CD1c-positive myeloid dendritic cell (primary cell): ENCODE measurements at regions not wholly inside any gene's neighbourhood (a gene's known extent, or its start where the extent isn't known, plus 50 kb on each side); places are given as distances from the start of the nearest gene placed in this dataset.
"Not testable (repeated sequence)": the region's sequence is repeated elsewhere in the genome, so short reads cannot be mapped to it uniquely, and the experiment has no call there.

Experiments used
- DNase-seq: peaks from one replicate; pipeline ENCODE4 v3.0.0-alpha.2; 2016; ENCODE audit errors: extremely low spot score

DNA sequence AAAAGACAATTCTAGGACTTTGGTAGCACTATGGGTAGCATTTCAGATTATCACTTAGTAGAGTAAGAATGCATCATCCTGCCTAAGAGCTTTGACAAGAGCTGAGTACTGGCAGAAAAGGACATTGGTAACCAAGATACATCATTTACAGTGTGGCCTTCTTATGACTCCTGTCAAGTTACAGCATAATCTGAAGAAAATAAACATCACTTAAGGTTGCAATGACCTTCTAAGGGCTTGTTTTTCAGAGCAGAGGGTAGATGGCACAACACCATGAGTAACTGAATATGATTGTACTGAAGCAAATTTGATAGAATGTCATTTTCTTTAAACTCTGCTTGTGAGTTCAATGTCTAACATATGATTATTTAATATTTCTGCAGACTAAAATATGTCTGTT is 822.6 kb downstream of the TBC1D32 start:
- DNase-seq = no peak

DNA sequence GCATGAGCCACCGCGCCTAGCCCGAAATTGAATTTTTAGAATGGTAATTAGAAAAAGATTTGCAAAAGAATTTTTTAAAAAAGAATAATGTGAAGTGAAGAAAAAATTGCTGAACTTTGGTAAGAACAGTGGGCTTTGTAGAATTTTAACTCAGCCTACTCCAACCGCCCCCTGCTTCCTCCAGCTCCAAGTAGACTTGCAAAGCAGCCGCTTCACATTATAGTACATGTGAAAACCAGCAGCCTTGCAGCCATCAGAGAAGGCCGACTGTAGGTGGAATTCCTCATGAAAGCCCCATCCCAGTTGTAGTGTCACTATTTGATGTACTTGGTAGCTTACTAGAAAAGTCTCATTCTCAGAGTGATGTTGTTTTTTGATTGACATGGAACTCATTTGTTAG is 835.6 kb downstream of the TBC1D32 start:
- DNase-seq = no peak

DNA sequence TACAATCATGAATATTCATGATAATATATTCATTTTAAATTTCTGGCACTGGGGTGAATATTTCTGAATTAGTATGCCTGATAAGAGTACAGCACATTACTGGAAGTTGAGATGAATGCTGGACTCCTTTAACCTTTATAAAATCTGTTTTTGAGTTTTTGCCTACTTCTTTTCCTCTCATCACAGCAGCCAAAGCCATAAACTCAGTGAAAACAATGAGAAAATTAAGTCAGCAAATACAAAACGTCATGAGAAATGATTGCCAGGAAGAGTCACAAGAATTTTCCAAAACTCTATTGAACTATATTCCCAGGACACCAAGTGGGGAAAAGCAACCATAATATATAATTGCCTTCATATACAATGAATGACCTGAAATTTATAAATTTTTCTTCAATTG is 837.6 kb downstream of the TBC1D32 start:
- no peak for DNase-seq

DNA sequence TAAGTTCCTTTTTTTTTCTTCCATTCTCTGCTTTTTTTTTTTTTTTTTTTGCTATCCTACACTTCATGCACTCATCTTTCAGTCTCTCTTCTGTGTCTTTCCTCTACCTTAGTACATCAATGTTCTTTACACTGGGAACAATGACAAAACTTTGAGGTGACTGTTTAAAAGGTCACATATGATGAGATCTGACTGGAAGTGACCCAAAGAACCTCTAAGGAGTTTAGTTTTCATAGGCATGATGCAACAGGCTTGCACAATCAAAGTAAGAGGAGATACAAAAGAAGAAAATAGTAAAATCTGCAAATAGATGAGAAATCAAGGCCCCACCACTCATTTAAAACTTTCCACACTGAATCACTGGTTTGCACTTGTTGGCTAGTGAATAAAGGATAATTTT is 840.8 kb downstream of the TBC1D32 start:
- DNase-seq = no peak

DNA sequence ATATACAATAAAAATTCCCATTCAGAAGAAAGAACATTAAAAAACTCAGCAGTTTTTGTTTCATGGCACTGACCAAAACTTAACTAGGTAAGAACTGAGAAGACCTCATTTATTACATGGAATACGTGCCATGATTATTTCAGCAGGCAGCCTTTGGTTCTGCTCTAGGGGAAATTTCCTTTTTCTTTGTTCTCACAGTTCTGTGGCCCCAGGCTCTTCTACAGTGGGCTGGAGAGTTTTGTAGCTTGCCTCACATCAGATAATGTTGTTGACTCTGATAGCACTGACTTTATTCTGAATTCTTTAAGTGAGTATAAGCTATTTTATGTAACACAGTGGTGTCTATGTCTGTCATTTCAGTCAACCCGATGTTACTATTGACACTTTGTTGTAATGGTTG is 844.3 kb downstream of the TBC1D32 start:
- DNase-seq = no peak

DNA sequence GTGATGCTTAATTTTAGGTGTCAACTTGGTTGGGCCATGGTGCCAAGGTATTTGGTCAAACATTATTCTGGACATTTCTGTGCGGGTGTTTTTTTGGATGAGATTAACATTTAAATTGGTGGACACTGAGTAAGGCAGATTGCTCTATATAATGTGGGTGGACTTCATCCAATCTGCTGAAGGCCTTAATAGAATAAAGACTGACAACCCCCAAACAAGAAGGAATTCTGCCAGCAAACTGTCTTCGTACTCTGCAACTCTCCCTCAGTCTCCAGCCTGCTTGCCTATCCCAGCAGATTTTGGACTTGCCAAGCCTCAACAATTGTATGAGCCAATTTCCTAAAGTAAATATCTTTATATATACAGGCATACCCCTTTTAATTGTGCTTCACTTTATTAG is 850.1 kb downstream of the TBC1D32 start:
- no peak for DNase-seq

DNA sequence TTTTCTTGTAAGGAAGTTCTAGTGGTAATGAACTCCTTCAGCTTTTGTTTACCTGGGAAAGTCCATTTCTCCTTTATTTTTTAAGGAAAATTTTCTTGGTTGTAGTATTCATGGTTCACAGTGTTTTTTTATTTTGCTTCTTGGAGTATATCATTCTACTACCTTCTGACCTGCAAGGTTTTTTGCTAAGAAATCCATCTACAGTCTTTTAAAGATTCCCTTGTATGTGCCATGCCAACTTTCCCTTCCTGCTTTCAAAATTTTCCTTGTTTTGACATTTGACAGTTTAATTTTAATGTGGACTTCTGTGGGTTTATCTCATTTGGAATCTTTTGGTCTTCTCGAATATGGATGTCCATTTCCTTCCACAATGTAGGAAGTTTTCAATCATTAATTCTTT is 855.6 kb downstream of the TBC1D32 start:
- no peak for DNase-seq

DNA sequence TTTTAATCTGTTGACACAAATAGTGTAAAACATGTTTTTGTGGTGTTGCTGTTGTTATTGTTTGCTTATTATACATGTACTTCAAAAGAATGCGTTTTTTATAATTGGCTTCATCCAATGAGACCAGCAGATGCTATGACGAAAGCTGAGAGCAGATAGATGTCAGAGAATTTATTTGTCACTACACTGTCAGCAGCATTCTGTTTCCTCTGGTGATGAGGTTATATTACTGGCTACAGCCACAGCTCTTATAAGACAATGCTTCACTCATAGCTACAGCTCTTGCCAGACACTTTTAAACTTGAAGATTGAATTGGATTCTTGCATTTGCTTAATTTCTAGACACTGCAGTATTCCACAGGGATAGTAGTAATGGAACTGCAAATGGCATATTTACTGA is 860.5 kb downstream of the TBC1D32 start:
- no peak for DNase-seq

DNA sequence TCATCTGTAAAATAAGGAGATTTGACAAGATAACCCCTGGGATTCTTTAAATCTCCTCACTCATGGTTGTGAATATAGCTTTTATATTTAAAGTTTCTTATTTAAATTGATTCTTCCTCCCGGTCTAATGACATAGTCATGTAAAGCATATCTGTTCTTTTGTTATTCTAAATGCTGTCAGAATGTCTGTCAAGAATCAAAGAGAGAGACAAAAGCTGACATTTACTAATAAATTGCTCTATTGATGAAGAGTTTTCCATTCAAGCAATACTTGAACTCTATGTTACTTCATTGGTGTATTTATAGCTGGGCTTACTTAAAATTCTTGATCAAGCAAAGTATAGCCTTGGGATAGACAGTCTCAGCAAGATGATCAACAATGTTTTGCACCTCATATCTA is 865.8 kb downstream of the TBC1D32 start:
- no peak for DNase-seq

DNA sequence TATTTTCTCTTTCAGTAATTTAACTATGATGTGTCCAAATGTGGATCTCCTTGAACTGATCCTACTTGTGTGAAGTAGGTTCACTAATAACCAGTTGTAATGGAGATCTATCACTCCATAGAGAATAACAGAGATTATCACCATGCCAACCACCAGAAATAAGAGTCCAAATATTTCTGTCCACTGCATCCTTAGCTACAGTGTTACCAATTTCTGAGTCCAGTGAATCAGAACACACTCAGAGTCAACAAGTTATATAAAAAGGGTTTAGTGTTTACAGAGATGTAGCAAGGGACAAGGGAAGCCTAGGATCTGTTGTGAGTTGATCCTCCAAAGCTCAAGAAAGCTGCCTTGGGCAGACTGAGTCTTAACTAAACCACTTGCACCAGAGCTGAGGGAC is 882.8 kb downstream of the TBC1D32 start:
- no peak for DNase-seq

DNA sequence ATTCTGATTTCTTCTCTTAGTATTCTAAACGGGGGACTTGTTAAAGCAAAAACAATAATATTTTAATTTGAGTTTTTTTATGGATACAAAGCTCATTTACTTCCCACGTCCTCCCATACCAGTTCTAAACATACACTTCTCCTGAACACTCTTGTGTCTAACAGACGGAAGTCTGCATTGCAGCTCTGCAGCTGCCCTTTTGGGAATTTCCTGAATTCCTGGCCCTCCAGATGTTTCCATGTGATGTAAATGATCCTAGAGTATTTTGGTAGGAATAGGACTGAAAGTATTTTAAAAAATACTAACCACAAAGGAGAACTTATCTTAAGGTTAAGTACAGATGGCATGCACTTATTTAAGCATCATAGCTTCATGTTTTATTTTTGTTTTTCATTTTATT is 886.7 kb downstream of the TBC1D32 start:
- DNase-seq = no peak

DNA sequence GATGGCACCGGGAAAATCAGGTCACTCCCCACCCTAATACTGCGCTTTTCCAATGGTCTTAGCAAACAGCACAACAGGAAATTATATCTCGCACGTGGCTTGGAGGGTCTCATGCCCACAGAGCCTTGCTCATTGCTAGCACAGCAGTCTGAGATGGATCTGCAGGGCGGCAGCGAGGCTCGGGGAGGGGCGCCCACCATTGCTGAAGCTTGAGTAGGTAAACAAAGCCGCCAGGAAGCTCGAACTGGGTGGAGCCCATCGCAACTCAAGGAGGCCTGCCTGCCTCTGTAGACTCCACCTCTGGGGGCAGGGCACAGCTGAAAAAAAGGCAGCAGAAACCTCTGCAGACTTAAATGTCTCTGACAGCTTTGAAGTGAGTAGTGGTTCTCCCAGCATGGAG is 901.4 kb downstream of the TBC1D32 start:
- not testable (repeated sequence) for DNase-seq

DNA sequence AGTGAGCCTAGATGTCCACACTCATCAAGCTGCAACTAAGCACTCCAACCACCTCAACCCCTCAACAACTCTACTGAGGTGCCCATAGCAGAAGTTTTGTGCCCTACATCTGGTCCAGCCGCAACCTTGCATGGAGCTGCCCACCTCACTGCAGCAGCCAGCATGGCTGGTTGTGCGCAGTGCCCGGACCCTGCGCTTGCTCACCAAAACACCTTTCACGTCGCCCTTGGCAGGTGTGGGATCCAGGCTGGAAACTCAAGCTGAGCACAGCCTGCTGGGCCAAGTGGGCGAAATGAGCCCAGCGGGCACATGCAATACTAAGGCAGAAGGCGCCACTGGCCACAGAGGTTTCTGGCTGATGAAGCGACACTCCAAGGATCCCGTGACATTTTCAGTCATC is 902.4 kb downstream of the TBC1D32 start:
- DNase-seq = no peak

DNA sequence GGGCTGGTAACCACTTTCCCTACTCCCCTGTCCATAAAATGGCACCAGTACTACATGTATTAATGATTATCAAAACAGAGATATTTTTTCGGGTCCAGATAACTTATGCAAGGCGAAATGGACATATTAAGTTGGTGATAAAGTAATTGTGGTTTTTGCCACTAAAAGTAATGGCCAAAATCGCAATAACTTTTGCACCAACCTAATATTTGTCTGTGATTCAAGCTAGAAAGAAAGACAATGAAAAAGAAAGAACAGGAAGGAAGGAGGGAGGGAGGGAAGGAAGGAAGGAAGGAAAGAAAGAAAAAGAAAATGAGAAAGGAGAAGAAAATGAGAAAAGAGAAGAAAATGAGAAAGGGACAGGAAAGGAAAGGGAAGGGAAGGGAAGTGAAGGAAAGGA is 922.9 kb downstream of the TBC1D32 start:
- DNase-seq = no peak

DNA sequence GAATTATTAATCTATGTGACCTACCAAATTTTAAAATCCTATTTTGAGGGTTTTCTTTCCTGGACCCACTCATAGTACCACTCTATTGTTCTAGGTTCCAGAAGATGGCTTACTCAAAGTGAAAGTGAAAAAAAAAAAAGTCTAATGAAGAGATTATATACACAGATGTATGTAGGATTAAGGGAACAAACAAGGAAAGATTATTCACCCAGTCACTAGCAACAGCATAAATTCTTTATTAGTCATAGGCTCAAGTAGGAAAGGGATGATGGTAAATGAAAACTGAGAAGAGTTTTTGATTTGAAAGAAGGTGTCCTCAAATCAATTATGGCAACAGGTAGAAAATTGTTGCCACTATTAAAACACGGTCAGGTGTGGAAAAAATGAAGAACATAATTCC is 923.7 kb downstream of the TBC1D32 start:
- DNase-seq = no peak

DNA sequence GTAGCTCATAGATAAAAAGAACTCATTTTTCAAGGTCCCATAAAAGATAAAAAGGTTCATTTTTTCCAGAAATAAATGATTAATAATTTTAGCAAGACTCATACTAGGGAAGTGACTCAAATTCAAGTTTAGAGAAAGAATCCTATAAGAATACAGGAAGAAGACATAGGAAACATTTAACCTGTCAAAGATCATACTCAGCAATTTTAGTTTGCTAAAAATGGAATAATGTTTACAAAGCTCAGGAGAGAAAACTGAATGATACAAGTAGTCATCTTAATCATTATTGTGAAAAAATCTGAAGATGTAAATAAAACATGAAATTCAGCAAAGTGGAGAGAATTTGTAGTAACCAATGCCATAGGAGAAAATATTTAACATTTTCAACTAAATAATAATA is 926.6 kb downstream of the TBC1D32 start:
- no peak for DNase-seq

DNA sequence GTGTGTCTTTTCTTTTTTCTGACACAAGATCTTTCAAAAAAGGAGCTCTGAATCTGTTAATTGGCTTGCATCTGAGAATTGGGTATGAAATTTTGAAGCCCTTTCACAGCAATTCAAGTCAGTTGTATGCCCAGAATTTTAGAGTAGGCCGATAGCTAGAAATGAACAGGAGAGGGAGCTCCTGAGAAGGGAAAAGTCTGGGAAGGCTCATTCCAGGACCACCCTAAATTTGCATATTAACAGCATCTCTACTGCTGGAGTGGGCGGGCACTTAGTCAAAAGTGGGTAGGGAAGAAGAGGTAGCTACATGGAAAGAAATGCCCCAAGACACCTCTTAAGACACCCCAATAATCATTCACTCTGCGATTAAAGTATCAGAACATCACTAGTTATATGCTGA is 928.3 kb downstream of the TBC1D32 start:
- no peak for DNase-seq

DNA sequence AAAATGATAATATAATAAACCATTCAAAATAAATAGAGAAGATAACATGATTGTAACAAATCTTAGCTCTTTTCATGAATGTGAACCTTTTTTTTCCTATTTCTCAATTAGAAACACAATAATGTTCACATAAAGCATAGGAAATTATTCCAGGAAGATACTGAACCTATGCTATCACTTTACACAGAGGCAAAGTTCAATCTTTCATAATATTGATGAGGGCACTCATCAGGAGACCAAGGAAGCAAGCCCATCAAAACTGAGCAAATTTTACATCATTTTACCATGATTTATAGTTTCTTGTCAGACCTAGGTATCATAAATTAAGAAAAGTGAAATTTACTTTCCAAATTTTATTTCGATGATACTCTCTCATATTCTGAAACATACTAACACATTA is 938.5 kb downstream of the TBC1D32 start:
- no peak for DNase-seq

DNA sequence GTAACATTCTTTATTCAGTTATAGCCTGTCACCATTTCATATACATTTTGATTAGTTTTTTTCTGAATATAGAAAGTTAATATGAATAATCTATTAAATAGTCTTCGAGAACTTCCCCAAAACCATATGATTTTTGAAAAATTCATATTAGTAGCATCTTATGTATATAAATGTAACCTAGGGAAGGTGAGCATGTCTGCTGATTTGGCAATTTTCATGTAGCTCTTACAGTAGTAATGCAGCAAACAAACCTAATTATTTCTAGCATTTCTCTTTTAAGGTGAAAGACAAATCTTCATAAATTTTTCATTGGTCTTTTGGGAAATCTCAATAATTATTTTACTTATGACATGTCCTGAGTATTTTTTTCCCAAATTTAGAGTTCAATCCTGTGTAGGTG is 939.0 kb downstream of the TBC1D32 start:
- DNase-seq = no peak

DNA sequence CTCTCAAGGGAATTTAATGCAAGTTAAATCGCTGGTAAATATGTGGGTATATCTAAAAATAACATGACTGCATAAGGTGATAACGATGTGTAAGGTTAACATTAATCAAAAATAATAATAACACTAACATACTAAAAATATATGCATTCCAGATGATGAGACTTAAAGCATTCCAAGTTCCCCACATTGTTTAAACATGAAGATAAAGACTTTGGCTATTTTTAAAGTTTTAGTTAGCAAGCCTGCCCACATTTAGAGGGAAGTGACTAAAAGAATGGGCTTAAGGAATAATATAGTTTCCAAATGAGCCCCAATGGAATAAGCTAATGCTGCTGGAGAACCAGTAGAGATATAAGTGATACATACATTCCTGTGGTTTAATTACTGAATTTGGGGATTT is 941.3 kb downstream of the TBC1D32 start:
- DNase-seq = no peak

DNA sequence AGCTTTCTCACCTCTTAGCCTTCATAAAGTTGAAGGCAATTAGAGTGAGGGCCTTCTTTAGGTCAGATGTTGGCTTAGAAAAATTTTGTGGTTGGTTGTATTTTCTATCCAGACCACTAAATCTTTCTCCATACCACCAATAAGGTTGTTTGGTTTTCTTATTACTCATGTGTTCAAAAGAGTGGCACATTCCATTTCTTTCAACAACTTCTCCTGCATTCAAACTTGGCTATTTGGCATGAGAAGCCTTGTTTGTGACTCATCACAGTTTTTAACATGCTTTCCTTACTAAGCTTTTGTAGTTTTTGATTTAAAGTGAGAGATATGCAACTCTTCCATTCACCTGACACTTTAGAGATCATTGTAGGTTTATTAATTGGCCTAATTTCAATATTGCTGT is 949.6 kb downstream of the TBC1D32 start:
- no peak for DNase-seq

DNA sequence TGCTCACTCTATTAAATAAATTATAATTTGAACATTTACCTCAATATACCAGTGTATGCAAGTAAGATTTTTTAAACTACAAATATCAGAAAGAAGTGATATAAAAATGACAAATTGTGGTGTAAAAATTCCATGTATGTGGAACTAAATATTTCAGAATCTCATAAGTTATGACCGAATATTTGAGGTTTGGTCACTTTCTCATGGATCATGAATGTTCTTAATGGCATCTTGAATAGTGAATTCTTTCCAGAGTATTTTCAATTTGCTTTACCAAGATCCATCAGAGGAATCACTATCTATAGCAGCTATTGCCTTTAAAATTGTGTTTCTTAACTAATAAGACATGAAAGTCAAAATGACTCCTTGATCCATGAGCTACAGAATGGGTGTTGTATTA is 950.6 kb downstream of the TBC1D32 start:
- no peak for DNase-seq

DNA sequence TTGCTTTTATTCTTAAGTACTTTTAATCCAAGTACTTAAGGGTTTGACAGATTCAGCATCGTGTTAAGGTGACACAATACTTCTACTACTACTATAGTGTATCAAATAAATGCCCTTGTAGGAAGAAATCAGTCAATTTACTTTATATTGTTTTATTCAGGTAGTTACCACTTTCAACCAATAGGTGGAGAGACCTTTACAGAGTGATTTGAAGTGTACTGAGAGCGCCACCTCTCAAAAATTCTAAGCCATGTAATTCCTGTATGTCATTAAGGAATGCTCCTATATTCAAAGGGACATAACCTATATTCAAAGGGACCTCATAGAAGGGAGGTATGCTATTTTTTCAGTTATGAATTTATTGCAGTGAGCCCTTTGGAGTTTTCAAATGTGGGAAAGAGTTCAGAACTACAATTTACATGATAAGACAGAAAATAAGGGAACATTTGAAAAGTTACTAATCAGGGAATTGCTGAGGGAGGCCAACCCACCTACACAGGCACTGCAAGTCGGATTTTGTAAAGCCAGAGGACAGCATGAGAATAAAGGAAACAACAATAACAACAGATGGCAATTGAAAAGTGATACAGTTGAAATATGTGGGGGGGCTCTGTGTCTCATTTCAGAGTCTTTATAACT is 955.6 kb downstream of the TBC1D32 start:
- DNase-seq = peak; percentile 5

DNA sequence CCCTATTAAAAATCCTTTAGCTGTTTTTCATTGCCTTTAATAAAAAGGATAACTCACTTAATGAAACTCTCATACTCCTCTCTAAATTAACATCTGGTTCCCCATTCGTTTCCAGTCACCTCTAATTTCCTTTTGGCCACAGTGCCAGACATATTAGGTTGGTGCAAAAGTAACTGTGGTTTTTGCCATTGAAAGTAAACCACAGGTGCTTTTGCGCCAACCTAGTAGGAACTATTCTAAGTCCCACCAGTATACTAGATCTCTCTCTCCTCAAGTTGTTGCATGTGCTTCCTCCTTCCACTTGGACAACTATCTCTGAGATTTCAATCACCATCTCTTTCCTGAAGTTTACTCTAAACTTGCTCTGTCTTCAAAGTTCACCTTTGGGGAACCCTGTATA is 961.1 kb downstream of the TBC1D32 start:
- no peak for DNase-seq

DNA sequence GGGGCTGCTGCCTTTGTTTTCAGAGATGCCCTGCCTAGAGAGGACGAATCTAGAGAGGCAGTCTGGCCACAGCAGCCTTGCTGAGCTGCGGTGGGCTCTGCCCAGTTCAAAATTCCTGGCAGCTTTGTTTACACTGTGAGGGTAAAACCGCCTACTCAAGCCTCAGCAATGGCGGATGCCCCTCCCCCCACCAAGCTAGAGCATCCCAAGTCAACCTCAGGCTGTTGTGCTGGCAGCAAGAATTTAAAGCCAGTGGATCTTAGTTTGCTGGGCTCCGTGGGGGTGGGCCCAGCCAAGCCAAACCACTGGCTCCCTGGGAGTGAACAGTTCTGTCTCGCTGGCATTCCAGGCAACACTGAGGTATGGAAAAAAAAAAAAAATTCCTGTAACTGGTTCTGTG is 970.9 kb downstream of the TBC1D32 start:
- DNase-seq = no peak
